Amniotic epithelial cell (primary cell): ENCODE measurements at regions not wholly inside any gene's neighbourhood (a gene's known extent, or its start where the extent isn't known, plus 50 kb on each side); places are given as distances from the start of the nearest gene placed in this dataset.
A peak's percentile ranks its signal among the peaks of the same experiment; 100 is the strongest.

ENCODE experiments used
- DNase-seq: peaks from one replicate; pipeline ENCODE4 v3.0.0-alpha.2; 2010; ENCODE audit warnings: low read depth

- DNase-seq = no peak
These were observed 555.3 kb upstream of the CELF2 start for GRCh38 chr10:10462151-10462941.

- DNase-seq = no peak
These were observed 545.9 kb upstream of the CELF2 start for GRCh38 chr10:10471758-10472157.

- DNase-seq = no peak
These were observed 541.9 kb upstream of the CELF2 start for GRCh38 chr10:10475812-10476211.

DNA sequence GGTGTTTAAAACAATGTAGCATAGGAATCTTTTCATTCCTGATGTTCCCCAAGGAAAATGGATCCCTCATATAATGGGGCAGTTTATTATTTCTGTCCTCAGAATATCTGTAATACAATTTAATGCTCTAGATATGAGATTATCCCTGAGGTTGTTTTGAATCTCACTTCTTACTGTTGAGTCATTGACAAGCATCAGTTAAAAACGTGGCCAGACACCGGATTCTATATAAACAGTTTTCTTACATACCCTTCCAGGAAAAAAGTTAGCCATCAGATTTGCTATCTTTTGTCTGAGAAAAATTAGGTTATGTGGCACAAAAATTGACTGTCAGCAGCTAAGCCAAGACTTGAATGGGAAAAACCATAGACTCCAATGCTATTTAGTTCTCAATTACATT is 539.8 kb upstream of the CELF2 start:
- peak; percentile 14 for DNase-seq

- DNase-seq = peak; percentile 6
These were observed 538.2 kb upstream of the CELF2 start for GRCh38 chr10:10479465-10479864.

GRCh38 chr10:10482613-10483012 is 535.1 kb upstream of the CELF2 start:
- no peak for DNase-seq

- peak; percentile 7 for DNase-seq
These were observed 528.6 kb upstream of the CELF2 start for GRCh38 chr10:10489076-10489475.

DNA sequence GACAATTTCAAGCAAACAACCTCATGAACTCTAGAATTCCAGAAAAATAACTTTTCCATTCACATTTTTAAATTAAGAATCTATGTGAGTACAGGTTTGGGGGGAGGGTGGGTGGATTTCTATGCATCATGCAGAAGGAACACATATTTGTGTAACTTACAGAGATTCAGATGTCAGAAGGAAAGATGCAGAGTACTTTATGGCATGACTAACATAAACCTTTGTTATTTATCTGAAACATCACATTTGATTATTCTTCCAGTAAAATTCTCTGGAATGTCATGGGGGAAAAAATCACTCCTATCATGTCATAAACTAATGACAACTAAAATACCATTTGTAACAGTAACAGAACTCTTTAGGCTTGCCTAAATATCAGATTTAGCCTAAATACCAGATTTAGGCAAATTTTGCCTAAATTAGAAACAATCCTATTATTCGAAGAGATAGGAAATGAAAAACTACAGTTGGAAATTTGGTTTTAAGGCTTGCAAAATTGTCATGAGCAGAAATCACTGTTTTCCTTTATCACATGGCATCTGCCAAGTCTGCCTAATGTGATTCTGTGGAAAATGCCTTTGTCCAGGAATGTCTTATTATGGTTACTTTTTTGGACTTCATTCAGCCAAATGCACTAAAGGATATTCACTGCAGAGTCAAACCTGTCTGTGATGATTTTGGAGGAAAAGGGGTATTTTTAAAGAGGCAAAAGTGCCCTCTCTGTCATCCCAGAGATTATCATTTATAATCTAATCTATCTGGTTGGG is 527.7 kb upstream of the CELF2 start:
- DNase-seq = peak; percentile 34

DNA sequence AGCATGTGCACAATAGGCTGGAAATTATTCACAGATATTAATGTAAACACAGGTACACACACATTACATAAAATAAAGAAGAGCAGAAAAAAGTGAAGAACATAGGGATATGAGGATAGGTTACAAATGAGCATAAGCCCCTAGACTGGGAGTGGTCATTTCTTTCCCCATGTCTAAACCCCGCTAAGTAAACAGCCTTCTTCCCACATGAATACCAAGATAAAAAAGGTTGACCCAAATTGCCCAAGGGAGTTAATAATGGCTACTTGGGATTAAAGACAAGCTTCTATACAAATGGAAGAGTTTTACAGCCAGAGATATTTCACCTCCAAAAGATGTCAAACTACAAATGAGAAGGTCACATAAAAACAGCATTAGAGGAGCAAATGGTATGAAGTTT is 527.1 kb upstream of the CELF2 start:
- peak; percentile 59 for DNase-seq

GRCh38 chr10:10492420-10492819 is 525.3 kb upstream of the CELF2 start:
- no peak for DNase-seq

DNA sequence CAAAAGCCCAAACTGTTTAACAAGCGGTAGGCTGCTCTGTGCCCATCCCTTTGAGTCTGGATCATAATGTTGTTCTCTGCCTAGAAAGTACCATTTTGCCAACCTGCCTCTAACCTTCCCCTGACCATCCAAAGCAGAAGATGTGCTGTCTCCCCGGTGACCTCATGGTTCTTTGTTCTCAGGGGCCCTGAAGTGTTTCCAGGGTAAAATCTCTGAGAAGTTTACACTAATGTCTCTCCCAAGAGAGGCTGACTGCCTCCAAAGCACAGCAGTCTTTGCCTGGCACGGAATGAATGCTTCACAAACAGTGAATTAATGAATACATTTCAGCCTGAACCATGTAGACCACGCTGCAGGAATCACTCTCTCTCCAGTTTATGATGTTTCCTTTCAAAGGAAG is 523.8 kb upstream of the CELF2 start:
- DNase-seq = no peak

GRCh38 chr10:10497245-10497644 is 520.4 kb upstream of the CELF2 start:
- no peak for DNase-seq

DNA sequence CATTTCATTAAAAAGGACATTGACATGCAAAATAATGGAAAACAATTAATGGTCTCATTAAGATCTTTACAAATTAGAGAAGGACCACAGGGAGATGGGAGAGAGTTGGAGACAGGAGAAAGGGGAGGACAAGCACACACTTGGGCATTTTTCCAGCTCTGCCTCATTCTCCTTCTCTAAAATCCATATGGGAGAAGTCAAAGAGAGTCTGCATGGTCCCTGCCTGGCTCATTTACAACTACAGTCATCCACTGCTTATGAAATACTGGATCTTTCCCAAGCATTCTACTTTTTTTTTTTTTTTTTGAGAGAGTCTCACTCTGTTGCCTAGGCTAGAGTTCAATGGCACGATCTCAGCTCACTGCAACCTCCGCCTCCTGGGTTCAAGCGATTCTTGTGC is 518.9 kb upstream of the CELF2 start:
- peak; percentile 35 for DNase-seq

- peak; percentile 52 for DNase-seq
These were observed 517.8 kb upstream of the CELF2 start for GRCh38 chr10:10499839-10500238.

DNA sequence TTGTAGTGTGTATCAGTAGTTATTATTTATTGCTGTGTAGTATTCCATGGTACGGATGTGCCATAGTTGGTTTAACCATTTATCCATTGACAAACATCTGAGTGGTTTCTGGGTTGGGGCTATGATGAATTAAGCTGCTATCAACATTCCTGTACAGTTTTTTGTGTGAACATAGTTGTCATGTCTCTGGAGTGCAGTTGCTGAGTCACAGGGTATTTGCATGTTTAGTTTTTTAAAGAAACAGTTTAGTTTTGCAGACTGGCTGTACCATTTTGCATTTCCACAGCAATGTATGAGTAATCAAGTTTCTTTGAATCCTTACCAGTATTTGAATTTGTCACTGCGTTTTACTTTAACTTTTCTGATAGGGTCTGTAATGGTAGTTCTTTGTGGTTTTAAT is 516.7 kb upstream of the CELF2 start:
- peak; percentile 70 for DNase-seq

DNA sequence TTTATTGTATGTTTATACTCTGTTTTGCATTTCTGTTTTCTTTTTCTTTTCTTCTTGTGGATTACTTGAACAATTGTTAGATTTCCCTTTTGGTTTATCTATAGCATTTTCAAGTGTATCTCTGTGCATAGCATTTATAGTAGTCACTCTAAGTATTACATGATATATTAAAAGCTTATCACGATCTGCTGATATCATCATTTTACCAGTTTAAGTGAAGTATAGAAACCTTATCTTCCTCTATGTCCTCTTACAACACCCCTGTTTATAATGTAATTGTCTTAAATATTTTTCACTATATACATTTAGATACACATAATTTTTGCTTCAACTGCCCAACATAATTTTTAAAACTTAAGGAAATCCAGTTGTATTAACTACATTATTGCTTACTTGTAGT is 513.9 kb upstream of the CELF2 start:
- no peak for DNase-seq

- DNase-seq = no peak
These were observed 509.5 kb upstream of the CELF2 start for GRCh38 chr10:10508211-10508610.

DNA sequence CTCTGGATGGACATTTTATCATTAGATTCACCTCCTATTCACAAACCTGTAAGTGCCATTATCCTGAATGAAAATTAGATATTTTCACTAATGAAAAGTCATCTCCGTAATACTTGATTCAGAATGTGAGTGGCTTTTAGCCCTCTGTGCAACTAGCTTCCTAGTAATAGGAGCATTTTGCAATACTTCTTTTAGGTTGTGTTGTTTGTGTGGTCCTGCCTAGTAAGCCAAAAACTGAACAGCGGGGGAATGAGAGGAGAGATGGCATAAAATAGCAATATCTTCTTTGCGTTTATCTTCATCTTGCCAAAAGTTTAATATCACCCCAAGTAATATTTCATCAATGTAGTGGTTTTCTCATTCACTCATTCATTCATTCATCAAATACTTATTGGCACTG is 507.5 kb upstream of the CELF2 start:
- no peak for DNase-seq

DNA sequence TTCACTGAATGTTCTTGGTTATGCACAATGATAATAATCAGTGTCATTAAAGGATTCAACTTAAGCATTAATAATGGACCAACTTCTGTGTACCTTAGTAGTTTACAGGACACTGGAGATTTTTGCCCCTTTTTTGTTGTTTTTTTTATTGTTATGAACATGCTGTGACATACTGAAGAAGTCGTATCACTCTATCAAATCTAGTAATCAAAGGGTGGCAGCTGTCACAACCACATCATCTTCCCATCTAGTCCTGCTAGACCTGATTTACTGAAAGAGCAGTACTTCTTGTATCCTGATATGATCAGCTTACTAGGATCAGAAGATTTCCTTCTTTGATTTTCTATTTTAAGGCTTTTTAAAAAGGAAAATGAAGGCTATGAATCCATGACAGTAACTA is 504.6 kb upstream of the CELF2 start:
- no peak for DNase-seq

GRCh38 chr10:10513898-10514297 is 503.8 kb upstream of the CELF2 start:
- DNase-seq = no peak

GRCh38 chr10:10514797-10515196 is 502.9 kb upstream of the CELF2 start:
- no peak for DNase-seq

- DNase-seq = no peak
These were observed 502.0 kb upstream of the CELF2 start for GRCh38 chr10:10515479-10516204.
